ENCODE measurements at regions not wholly inside any gene's neighbourhood (a gene's known extent, or its start where the extent isn't known, plus 50 kb on each side); places are given as distances from the start of the nearest gene placed in this dataset.

DNA sequence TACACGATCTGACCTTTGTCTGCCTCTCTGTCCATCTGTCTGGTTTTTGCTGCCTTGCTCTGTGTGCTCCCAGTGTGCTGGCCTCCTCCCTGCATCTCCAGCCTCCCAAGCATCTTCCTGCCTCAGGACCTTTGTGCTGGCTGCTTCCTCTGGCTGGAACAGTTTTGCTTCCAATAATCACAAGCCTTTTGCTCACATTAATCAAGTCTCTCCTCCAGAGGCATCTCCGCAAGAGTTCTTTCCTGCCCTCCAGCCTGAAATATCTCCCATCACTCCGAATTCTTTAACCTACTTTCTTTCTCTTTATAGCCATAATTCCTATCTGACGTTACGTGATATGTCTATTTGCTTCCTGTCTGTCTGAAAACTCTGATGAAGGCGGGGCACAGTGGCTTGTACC, 267.1 kb downstream of the ABCC12 start:
- no peak overlapping the region for H3K4me3 ChIP-seq (ENCODE audit: low read depth, low read length)
- no peaks in the 10 kb centered on the region for H3K27me3 ChIP-seq (ENCODE audit: control insufficient read depth, insufficient read depth, low read length)
- H3K36me3 ChIP-seq (ENCODE audit: control insufficient read depth, insufficient read depth, low read length): no peaks in the 10 kb centered on the region
- no peak overlapping the region for H3K9ac ChIP-seq
- no peak overlapping the region for H3K27ac ChIP-seq
- H2AFZ ChIP-seq: no peak overlapping the region
- H3K4me2 ChIP-seq (ENCODE audit: low read length): no peak overlapping the region
- no peaks in the 10 kb centered on the region for H3K4me1 ChIP-seq
- no peaks in the 10 kb centered on the region for H3K79me2 ChIP-seq
- TF ChIP-seq, protein P1, sequence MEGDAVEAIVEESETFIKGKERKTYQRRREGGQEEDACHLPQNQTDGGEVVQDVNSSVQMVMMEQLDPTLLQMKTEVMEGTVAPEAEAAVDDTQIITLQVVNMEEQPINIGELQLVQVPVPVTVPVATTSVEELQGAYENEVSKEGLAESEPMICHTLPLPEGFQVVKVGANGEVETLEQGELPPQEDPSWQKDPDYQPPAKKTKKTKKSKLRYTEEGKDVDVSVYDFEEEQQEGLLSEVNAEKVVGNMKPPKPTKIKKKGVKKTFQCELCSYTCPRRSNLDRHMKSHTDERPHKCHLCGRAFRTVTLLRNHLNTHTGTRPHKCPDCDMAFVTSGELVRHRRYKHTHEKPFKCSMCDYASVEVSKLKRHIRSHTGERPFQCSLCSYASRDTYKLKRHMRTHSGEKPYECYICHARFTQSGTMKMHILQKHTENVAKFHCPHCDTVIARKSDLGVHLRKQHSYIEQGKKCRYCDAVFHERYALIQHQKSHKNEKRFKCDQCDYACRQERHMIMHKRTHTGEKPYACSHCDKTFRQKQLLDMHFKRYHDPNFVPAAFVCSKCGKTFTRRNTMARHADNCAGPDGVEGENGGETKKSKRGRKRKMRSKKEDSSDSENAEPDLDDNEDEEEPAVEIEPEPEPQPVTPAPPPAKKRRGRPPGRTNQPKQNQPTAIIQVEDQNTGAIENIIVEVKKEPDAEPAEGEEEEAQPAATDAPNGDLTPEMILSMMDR (IDR thresholded peaks at IDR 0.05): no peak
- no peaks in the 10 kb centered on the region for H3K9me3 ChIP-seq (ENCODE audit: control insufficient read depth, low read length)

DNA sequence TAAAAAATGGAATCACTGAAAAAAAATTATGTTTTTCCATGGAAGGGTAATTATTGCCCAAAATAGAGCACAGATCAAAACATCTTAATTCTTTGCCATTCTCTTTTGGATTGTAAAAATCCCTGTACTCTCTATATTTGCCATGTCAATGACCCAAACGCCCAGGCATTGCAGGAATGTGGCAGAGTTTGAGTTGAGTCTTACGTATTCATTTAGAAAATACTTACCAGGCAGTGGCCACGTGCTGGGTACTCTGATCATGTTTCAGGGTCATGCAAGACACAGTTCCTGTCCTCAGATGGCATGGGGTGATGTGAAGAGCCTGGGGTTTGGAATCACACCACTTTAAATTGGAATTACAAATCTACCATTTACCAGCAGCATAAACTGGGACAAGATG, 267.7 kb downstream of the ABCC12 start:
- H3K27me3 ChIP-seq (ENCODE audit: control insufficient read depth, insufficient read depth, low read length): no peaks in the 10 kb centered on the region
- H3K4me1 ChIP-seq: no peaks in the 10 kb centered on the region
- H3K79me2 ChIP-seq: no peaks in the 10 kb centered on the region
- no peak overlapping the region for H3K4me2 ChIP-seq (ENCODE audit: low read length)
- no peaks in the 10 kb centered on the region for H3K36me3 ChIP-seq (ENCODE audit: control insufficient read depth, insufficient read depth, low read length)
- TF ChIP-seq, protein P1 (IDR thresholded peaks at IDR 0.05): no peak
- no peak overlapping the region for H3K4me3 ChIP-seq (ENCODE audit: low read depth, low read length)
- no peak overlapping the region for H2AFZ ChIP-seq
- no peaks in the 10 kb centered on the region for H3K9me3 ChIP-seq (ENCODE audit: control insufficient read depth, low read length)
- H3K9ac ChIP-seq: no peak overlapping the region
- no peak overlapping the region for H3K27ac ChIP-seq

DNA sequence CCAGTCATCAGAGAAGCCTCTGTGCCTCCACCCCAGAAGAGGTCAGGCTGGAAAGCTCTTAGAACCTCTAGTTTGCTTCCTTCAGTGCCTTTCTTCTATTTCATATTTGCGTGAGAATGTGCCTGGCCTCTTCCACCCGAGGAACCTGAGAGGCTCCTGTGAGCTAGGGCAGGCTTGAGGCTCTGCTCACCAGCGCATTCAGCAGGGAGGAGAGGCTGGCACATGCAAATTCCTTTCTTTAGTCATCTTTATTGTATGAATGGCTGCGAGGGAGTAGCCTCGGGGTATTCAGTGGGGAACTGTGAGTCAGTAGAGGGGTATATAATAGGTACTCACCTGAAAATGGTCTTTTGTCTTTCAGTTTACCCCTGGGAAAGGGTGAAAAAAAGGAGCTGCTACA, 268.3 kb downstream of the ABCC12 start:
- H3K27me3 ChIP-seq (ENCODE audit: control insufficient read depth, insufficient read depth, low read length): no peaks in the 10 kb centered on the region
- TF ChIP-seq, protein P1 (IDR thresholded peaks at IDR 0.05): no peak
- H3K4me2 ChIP-seq (ENCODE audit: low read length): no peak overlapping the region
- no peak overlapping the region for H3K9ac ChIP-seq
- H3K79me2 ChIP-seq: no peaks in the 10 kb centered on the region
- H2AFZ ChIP-seq: no peak overlapping the region
- no peaks in the 10 kb centered on the region for H3K4me1 ChIP-seq
- H3K27ac ChIP-seq: no peak overlapping the region
- H3K9me3 ChIP-seq (ENCODE audit: control insufficient read depth, low read length): no peaks in the 10 kb centered on the region
- H3K4me3 ChIP-seq (ENCODE audit: low read depth, low read length): no peak overlapping the region
- H3K36me3 ChIP-seq (ENCODE audit: control insufficient read depth, insufficient read depth, low read length): no peaks in the 10 kb centered on the region

DNA sequence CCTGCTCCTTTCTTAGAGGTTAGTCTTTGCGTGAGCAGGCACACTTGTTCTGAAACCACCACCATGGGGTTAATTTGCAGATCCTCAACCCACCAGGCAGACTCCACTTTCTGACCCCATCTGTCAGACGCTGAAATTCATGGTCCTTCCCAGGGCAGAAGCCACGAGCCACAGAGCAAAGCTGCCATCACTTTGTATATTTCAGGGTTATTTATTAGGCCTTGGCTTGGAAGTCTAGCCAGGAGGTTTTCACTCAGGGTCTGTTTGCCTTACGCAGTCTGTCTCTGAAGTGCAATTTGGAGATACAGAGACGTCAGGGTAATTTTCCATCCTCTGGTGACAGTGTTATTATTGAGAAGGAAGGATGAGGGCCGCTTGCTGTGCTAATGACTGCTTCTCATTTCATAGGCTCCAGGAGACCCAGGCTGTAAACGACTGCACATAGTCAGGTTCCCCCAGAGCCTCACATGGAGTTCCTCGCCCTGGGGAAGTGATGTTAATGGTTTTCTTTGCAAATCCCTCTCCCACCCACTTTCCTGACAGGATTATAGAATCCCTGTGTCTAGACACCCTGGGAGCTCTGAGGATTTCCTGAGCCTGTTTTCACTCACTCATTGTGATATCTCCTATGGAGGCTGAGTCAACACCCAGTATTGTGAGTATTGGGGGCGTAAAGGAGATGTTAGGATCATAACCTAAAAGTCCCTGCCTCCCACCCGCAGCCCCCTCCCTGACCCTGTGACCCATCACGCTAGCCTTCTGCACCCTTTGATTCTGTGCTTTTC, 269.0 kb downstream of the ABCC12 start:
- no peak overlapping the region for H3K4me3 ChIP-seq (ENCODE audit: low read depth, low read length)
- no peaks in the 10 kb centered on the region for H3K4me1 ChIP-seq
- TF ChIP-seq, protein P1 (IDR thresholded peaks at IDR 0.05): no peak
- no peak overlapping the region for H3K4me2 ChIP-seq (ENCODE audit: low read length)
- no peaks in the 10 kb centered on the region for H3K36me3 ChIP-seq (ENCODE audit: control insufficient read depth, insufficient read depth, low read length)
- no peaks in the 10 kb centered on the region for H3K9me3 ChIP-seq (ENCODE audit: control insufficient read depth, low read length)
- no peak overlapping the region for H3K27ac ChIP-seq
- H3K27me3 ChIP-seq (ENCODE audit: control insufficient read depth, insufficient read depth, low read length): no peaks in the 10 kb centered on the region
- H3K79me2 ChIP-seq: no peaks in the 10 kb centered on the region
- H2AFZ ChIP-seq: no peak overlapping the region
- no peak overlapping the region for H3K9ac ChIP-seq

DNA sequence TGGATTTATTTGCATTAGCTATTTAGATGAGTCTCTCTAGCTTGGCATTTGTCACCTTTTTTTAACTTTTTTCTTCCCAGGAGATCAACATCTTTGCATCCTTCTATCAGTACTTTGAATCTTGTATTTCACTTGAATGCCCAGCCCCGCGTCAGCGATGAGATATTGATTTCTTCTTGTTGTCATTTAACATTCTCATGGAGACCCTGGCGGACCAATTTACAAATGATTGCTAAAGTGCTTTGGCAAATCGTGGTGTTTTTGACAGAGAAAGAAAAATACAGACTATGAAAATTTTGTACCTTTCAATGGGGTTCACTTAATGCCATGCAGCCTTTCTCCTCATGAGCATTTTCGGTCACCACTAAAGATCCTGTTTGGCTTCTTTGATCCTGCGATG, 269.7 kb downstream of the ABCC12 start:
- no peaks in the 10 kb centered on the region for H3K9me3 ChIP-seq (ENCODE audit: control insufficient read depth, low read length)
- no peak overlapping the region for H3K4me2 ChIP-seq (ENCODE audit: low read length)
- no peaks in the 10 kb centered on the region for H3K4me1 ChIP-seq
- H3K36me3 ChIP-seq (ENCODE audit: control insufficient read depth, insufficient read depth, low read length): no peaks in the 10 kb centered on the region
- H3K79me2 ChIP-seq: no peaks in the 10 kb centered on the region
- H3K27ac ChIP-seq: no peak overlapping the region
- H3K27me3 ChIP-seq (ENCODE audit: control insufficient read depth, insufficient read depth, low read length): no peaks in the 10 kb centered on the region
- no peak overlapping the region for H3K4me3 ChIP-seq (ENCODE audit: low read depth, low read length)
- TF ChIP-seq, protein P1 (IDR thresholded peaks at IDR 0.05): no peak
- no peak overlapping the region for H3K9ac ChIP-seq
- H2AFZ ChIP-seq: no peak overlapping the region

Measured in parathyroid adenoma (tissue), 2 donors.